NCI-H748 (cell line): ENCODE measurements at regions not wholly inside any gene's neighbourhood (a gene's known extent, or its start where the extent isn't known, plus 50 kb on each side); places are given as distances from the start of the nearest gene placed in this dataset.
A peak's percentile ranks its signal among the peaks of the same experiment; 100 is the strongest.

Source experiments
- DNase-seq: peaks from one replicate; lab custom pipeline; 2025; ENCODE audit not compliant: unreplicated experiment; lab: John Stamatoyannopoulos, UW

GRCh38 chr13:40375489-40376171, 290.8 kb downstream of the FOXO1 start:
- no peak for DNase-seq

DNA sequence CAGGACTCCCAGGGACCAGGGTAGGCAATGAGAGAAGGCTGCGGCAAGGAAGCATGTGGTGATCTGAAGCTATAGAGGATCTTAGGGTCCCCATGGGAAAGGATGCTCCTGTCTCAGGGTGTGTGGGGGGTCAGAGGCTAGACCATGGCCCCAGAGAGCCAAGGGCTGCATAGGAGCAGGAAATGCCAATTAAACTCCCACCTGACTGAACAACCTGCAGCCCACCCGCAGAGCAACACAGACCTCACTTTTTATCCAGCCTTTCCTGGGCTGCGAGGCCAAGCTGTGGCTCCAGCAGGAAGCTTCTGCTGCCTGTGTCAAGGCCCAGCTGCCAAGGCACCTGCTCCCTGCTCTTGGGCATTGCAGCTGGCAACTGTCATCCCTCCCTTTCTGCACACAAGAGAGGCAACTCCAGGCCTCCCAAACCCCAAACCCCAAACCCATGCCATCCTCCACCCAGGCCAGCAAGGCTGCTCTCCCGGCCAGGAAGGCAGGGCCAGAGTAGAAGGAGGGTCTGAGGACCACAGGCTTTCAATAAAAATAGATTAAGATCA, 290.1 kb downstream of the FOXO1 start:
- DNase-seq = no peak

DNA sequence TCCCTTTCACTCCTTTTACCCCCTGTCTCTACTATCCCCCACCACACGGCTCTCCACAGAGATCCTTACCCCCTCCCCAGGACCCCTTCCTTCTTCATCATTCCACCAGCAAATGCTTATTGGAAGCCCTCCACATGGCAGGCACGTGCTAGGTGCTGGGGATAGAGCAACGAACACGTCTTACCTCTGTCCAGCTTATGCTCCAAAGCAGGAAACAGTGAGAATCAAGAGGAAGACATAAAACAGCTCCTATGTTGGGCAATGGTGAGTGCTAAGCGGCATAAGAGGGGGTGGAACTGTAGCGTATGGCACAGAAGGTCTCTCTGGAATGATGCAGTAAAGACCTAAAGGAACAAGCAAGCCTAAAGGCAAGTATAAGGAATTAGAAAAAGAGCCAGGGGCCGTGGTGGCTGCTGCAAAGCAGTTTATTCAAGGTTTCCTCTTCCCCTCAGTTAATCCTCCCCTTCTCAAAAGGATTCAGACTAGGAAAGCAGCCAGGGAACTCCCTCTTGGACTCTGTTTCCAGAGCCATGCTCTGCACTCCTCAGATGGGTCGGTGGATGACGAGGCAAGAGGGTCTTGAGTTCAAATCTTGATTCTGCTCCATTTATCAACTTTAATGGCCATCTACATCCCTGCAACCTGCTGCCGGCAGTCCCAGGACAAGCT, 289.4 kb downstream of the FOXO1 start:
- DNase-seq = no peak

DNA sequence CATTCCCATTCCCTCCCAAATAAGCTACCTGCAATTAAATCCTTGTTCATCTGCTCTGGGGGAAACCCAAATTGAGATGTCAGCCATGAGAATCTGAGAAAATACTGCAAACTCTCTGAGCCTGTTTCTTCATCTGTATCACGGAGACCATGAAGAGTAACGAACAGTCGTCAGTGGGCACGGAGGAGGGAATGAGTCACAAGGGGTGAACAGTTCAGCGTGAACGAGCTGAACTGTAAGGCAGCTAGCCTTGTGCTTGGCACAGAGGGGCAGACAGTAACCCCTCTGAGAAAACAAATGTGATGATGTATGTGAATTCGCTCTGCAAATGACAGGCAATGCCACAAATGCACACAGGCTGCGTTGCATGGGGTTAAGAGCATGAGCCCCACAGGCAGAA, 288.7 kb downstream of the FOXO1 start:
- no peak for DNase-seq

DNA sequence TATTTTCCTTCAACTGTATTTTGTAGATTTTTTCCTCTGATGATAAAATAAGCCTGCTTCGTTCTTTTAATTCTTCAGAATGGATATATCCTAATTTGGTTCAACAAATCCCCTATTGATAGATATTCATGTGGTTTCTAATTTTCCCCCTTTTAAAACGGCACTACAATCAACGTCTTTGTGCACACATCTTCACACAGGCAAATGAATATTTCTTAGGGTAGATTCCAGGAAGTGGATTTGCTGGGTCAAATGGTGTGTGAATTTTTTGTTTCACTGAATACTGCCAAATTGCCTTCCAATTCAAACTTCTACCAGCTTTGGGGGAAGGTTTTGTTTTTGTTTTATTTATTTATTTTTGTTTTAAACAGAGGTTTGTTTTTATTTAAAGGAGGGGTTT, 287.2 kb downstream of the FOXO1 start:
- DNase-seq = no peak

DNA sequence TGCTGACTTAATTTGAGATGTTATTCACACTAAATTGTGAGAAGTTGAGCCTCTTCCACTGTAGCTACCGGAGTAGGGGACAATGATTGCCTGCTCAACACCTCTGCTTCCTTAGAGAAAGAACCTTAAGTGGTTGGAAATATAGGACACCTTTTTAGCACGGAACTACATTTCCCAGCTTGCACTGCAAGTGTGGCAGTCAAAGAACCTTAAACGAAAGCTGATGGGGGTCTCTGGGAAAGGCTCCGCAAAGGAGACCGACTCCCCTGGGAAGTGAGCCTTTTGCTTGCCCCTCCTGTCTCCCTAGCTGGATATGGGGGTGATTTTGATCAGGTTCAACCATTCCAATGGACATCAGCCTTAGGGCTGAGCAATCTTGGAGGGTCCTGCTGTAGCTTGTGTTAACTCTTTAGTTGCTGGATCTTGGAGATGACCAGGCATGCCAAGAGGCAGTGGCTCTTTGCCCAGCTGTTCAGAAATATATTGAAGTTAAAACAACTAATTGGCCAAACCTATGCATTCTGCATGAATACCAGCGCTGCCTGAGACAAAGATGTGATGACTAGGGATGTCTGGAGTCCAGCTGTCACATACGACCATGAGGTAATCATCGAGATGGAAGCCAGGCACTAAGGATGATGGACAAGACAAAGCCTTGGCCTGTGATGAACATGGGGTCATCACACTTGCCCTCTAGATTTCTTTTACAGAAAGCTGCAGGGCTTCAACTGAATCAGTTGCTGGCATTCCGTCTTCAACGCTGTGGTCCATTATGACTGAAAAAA, 286.5 kb downstream of the FOXO1 start:
- no peak for DNase-seq

DNA sequence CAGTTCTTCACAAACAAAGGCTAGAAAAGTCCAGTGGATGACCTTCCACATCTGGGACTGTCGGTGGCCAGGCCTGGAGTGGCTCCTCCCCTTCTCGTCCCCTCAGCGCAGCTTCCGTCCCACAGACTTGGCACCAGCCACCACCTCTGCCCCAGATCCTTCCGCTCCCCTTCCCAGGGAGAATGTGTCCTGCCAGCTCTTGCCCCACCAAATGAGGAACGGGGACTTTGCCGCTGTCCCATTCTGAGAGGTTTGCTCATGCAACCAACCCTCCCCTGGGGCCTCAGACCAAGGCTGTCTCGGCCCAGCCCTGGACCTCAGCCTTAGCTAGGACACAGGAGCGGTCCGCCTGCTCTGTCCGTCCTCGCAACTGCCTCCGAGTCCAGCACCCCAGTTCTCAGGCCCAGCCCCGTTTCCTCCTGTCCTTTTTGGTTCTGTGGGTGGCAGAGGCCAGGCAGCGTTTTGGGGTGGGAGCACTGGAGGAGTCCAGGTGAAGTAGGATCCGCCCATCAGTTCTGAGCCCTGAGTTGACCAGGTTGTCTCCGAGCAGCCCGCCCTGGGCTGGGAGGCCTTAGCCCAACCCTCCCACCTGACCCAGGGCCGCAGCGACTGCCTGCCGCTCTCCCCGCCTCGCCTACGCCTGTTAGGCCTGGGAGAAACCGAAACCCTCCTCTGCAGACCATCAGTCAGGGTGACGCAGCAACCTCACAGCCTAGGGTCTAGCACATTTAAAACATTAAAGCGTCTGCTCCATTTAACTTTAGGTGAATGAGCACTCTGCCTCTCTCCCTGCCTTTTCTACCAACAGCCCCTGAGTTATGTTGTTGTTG, 284.3 kb downstream of the FOXO1 start:
- DNase-seq = no peak

DNA sequence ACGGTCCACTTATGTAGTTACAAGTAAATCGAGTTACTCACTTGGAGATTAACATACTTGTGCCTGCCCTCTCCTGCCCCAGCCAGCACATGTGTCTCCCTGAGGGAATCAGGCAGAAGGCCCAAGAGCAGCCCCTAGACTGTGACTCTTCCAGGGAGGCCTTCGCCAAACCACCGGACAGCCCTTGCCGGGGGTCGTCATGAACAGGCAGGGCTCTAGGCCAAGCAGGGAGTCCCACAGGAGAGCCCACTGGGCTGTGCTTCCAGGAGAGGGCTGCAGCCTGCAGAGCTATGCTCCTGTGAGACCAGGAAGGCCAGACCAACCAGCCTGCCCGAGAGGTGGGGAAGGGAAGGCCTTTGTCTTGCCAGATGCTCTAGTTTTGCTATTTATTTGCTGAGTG, 283.3 kb downstream of the FOXO1 start:
- no peak for DNase-seq

- DNase-seq = no peak
Measured at GRCh38 chr13:40383885-40384284, 282.6 kb downstream of the FOXO1 start.

GRCh38 chr13:40384976-40385857, 281.2 kb downstream of the FOXO1 start:
- no peak for DNase-seq

DNA sequence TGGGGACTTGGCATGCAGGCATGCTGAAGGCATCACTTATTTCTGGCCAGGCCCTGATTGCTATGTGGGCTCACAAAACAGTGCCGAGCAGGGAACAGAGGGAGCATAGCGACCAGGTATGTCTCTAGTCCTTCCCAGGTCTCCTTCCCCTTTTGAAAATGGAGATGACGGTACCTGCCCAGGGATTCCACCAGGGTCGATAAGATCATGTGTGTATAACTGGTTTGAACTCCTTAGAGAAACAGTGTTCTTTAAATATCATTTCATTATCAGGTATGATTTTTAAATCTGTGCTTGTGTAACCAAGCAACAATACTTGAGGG, 280.6 kb downstream of the FOXO1 start:
- DNase-seq = no peak

- DNase-seq = no peak
Measured at GRCh38 chr13:40386586-40386985, 279.9 kb downstream of the FOXO1 start.

DNA sequence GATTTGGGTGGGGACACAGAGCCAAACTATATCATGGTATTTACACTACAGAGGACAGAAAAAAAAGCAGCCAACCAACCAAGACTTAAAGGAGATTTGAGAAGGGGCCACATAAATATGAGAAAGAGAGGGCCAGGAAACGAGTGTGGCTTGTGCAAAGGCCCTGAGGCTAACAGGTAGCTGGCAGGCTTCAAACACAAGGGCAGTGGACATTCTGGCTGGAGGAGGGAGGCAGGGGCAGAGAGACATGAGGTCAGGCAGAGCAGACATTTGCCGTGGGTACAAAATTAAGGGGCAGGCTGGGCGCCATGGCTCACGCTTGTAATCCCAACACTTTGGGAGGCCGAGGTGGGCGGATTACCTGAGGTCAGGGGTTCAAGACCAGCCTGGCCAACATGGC, 278.7 kb downstream of the FOXO1 start:
- no peak for DNase-seq

DNA sequence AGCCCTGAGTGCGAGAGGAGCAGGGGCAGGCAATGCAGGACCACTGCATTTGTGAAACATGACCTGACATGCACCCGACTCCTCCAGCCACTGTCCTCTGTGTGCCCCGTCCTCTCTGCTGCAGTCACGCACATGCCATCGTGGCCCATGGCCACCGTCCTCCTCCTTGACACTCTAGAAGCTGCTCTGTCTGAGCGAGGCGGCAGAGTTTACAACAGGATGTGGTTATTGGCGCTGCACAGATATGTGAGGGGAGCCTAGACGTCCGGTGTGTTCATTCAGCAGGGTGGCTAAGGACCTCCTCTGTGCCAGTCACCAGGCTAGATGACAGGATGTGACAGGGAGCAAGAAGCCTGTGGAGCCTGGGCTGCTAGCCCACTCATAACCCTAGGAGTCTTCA, 277.8 kb downstream of the FOXO1 start:
- no peak for DNase-seq

GRCh38 chr13:40389081-40389641, 277.3 kb downstream of the FOXO1 start:
- DNase-seq = no peak

- peak; percentile 42 for DNase-seq
Measured at GRCh38 chr13:40390401-40390916, 276.0 kb downstream of the FOXO1 start.

DNA sequence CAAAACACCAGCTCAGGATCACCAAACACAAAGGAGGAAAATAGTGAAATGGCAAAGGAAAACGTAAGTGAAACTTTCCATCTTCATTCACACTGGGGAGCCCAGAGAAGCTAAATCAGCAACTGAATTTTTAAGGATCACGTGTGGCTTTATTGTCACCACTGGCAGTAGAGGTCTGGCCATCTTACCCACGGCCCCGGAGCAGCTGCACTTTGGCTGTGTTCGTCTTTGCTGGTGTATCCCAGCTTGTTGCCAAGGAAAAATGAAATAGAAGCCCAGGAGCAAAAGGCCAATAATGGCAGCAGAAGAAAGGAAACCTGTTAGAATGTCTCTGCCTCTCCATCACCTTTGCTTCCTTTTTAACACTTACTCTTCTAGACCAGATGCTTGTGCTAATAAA, 274.7 kb downstream of the FOXO1 start:
- DNase-seq = no peak

- no peak for DNase-seq
Measured at GRCh38 chr13:40394304-40394985, 272.0 kb downstream of the FOXO1 start.

DNA sequence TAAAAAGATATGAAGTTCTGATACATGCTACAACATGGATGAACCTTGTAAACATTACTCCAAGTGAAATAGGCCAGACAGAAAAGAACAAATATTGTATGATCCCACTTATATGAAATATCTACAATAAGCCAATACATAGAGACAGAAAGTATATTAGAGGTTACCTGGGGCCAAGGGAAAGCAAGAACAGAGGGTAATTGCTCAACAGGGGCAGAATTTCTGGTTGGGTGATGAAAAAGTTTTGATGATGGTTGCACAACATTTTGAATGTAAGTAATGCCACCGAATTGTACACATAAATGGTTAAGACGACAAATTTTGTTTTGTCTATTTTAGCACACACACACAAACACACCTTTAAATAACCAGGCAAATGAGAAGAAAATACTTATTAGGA, 268.4 kb downstream of the FOXO1 start:
- DNase-seq = no peak
